ENCODE measurements at regions not wholly inside any gene's neighbourhood (a gene's known extent, or its start where the extent isn't known, plus 50 kb on each side); places are given as distances from the start of the nearest gene placed in this dataset.

DNA sequence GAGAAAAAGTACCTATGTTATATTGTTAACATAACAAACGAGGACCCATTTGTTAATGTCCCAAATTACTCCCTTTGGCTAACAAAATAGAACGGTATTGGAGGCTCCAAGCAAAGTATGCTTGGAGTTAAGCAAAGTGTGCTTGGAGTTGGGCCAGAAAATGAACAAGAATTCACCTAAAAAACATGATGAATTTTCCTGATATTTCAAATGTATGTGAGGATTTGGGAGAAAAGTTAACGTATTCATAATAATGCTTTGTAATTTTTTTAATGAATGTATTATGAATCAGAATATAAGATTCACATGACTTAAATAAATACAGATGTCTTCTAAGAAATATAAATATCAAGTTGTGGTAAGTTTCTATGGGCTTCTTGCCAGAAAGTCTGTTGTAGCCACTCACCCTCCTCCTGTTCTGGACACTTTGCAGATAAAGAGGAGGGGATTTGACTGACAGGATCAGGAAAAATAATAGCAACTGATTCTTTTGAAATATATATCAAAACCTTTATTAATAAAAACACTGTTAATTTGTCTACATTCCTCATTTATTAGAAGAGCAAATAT lies 423.7 kb upstream of the MMADHC start:
- DNase-seq (ENCODE audit: low spot score), result no peak
- TF ChIP-seq, protein P1, sequence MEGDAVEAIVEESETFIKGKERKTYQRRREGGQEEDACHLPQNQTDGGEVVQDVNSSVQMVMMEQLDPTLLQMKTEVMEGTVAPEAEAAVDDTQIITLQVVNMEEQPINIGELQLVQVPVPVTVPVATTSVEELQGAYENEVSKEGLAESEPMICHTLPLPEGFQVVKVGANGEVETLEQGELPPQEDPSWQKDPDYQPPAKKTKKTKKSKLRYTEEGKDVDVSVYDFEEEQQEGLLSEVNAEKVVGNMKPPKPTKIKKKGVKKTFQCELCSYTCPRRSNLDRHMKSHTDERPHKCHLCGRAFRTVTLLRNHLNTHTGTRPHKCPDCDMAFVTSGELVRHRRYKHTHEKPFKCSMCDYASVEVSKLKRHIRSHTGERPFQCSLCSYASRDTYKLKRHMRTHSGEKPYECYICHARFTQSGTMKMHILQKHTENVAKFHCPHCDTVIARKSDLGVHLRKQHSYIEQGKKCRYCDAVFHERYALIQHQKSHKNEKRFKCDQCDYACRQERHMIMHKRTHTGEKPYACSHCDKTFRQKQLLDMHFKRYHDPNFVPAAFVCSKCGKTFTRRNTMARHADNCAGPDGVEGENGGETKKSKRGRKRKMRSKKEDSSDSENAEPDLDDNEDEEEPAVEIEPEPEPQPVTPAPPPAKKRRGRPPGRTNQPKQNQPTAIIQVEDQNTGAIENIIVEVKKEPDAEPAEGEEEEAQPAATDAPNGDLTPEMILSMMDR (IDR thresholded peaks at IDR 0.05; ENCODE audit: borderline replicate concordance, control extremely low read depth, extremely low read depth, insufficient read depth, missing control alignments), result no peak
- in situ Hi-C loops (cut with MboI; ENCODE audit: low sequenced_read_pairs, unreplicated experiment), result no loop called here

DNA sequence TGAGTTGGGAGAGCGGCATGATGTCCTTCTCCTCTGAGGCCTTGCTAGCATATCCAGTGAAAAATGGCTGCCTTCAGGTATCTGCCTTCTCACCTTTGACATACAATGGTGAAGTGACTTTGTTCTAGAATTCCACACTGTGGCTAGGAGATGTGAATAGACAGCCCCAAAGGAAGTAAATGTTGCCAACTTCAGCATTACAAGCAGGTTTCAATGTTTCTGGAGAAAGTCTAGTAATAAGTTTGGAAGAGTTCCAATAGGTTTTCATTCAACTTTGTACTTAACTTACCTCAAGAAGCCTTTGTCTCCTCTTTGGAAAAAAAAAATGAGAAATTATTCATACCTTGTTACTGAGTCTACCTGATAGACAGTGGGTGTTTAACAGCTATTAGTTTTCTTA lies 421.3 kb upstream of the MMADHC start:
- no peak for DNase-seq (ENCODE audit: low spot score)
- in situ Hi-C loops (cut with MboI; ENCODE audit: low sequenced_read_pairs, unreplicated experiment), result no loop called here
- TF ChIP-seq, protein P1 (IDR thresholded peaks at IDR 0.05; ENCODE audit: borderline replicate concordance, control extremely low read depth, extremely low read depth, insufficient read depth, missing control alignments), result no peak

DNA sequence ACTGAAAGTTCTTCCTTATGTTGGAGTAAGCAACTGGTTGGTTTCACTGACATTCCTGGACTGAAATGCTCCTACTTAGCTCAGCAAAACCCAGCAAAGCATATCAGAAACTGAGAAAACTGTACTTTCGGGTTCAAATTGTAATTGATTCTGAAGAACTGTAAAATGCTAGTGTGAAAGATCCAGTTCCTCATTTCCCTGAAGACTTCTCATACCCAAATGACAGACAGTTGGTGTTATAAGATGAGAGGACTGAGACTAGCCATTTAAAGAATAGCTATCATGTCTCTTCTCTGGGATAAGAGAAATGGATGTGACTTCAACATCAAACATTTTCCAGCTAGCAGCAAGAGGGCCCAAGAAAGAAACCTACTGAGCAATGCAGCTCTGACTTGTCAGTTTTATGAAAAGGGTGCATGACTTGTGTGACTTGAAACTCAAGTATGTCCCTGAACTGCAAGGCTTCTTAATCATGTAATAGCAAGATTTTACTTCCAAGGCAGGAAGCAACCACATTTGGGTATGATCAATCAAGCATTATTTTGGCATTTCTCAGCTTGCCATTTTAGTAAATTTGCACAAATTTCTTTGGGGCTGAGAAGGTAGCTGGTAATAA lies 420.3 kb upstream of the MMADHC start:
- no peak for DNase-seq (ENCODE audit: low spot score)
- TF ChIP-seq, protein P1 (IDR thresholded peaks at IDR 0.05; ENCODE audit: borderline replicate concordance, control extremely low read depth, extremely low read depth, insufficient read depth, missing control alignments), result no peak
- in situ Hi-C loops (cut with MboI; ENCODE audit: low sequenced_read_pairs, unreplicated experiment), result no loop called here

DNA sequence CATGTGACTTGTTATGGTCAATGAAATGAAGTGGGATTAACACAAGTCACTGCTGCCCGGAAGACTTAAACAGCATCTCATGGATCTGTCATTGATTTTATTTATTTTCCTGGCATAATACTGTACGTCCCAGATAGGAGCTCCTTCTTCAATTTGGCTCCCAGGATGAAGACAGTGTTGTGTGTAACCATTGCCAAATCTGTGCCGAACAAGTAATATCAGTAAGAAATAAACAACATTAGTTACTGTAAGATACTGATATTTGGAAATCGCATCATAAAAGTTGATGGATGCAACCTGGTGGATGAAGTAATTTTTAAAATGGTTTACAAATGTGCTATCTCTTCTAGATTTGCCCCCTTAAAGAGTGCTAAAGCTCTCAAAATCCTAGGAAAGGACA lies 419.0 kb upstream of the MMADHC start:
- in situ Hi-C loops (cut with MboI; ENCODE audit: low sequenced_read_pairs, unreplicated experiment), result no loop called here
- TF ChIP-seq, protein P1 (IDR thresholded peaks at IDR 0.05; ENCODE audit: borderline replicate concordance, control extremely low read depth, extremely low read depth, insufficient read depth, missing control alignments), result no peak
- no peak for DNase-seq (ENCODE audit: low spot score)

DNA sequence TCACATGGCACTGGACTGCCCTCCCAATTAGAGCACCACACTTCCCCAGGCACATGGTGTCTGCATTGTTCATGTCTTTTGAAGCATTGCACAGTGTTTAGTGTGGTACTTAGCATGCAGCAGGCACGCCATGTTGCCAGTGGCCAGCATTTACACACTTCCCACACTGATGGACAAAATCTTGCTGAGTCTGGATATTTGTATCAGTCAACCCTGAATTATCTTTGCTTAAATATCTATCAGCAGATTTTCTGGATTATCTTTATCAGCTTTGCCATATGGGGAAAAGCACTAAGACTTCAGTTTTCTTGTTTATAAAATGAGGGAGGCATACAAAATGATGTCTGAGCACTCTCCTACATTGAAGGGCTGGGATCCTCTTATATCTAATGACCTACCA lies 416.0 kb upstream of the MMADHC start:
- DNase-seq (ENCODE audit: low spot score), result no peak
- in situ Hi-C loops (cut with MboI; ENCODE audit: low sequenced_read_pairs, unreplicated experiment), result no loop called here
- TF ChIP-seq, protein P1 (IDR thresholded peaks at IDR 0.05; ENCODE audit: borderline replicate concordance, control extremely low read depth, extremely low read depth, insufficient read depth, missing control alignments), result no peak

DNA sequence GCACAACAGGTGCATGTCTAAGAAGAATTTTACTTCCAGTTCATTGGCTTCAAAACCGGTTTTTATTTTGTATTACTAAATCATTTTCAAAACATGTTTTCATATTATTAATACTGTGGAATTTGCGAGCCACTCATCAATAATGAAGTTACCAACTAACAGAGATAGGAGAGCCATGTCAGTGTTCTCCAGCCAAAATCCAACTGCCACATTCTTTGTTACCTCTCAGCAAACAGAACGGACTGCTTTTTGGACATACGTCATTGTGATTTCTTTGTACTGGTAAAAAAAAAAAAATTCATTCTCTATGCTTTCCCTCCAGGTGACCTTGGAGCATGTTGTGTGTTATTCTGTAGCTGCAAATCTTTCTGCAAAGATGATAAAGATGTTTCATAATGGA lies 414.2 kb upstream of the MMADHC start:
- in situ Hi-C loops (cut with MboI; ENCODE audit: low sequenced_read_pairs, unreplicated experiment), result no loop called here
- TF ChIP-seq, protein P1 (IDR thresholded peaks at IDR 0.05; ENCODE audit: borderline replicate concordance, control extremely low read depth, extremely low read depth, insufficient read depth, missing control alignments), result no peak
- no peak for DNase-seq (ENCODE audit: low spot score)
